Gastrocnemius medialis (tissue), 4 donors: ENCODE measurements at regions not wholly inside any gene's neighbourhood (a gene's known extent, or its start where the extent isn't known, plus 50 kb on each side); places are given as distances from the start of the nearest gene placed in this dataset.

Source experiments
- CTCF ChIP-seq, 5 experiments: fragments of 450-650 bp in 3 of 5; fragments of 200-600 bp in 2 of 5; sonication (generic) in 2 of 5; IDR thresholded peaks in 4 of 5; conservative IDR thresholded peaks in 1 of 5; 1 replicate in 4 of 5; 2 replicates in 1 of 5; pipeline ENCODE4 v1.5.1; 2016 to 2019; ENCODE audit warnings: antibody characterized with exemption in 5 of 5, mild to moderate bottlenecking in 3 of 5, moderate library complexity in 3 of 5
- POLR2A ChIP-seq, 2 donors: fragments of 450-650 bp; IDR thresholded peaks; one replicate each; pipeline ENCODE4 v1.6.1; 2017; ENCODE audit warnings: antibody characterized with exemption in 2 of 2, mild to moderate bottlenecking in 2 of 2, moderate library complexity in 2 of 2

- TF ChIP-seq CTCF (IDR thresholded peaks at IDR 0.05 in 4 of 5, conservative IDR thresholded peaks at IDR 0.05 in 1 of 5) = no peak
- no peak for TF ChIP-seq POLR2A (IDR thresholded peaks at IDR 0.05)
These were observed 496.9 kb downstream of the TMA16 start for GRCh38 chr4:163991298-163991865.
